Activated T-cell treated with anti-CD3 and anti-CD28 coated beads, Interleukin-2, amount 50 U/mL, for 1 hour (primary cell): ENCODE measurements at regions not wholly inside any gene's neighbourhood (a gene's known extent, or its start where the extent isn't known, plus 50 kb on each side); places are given as distances from the start of the nearest gene placed in this dataset.

Experiments
- DNase-seq: peaks from one replicate; pipeline ENCODE4 v3.0.0-alpha.2; 2020

DNA sequence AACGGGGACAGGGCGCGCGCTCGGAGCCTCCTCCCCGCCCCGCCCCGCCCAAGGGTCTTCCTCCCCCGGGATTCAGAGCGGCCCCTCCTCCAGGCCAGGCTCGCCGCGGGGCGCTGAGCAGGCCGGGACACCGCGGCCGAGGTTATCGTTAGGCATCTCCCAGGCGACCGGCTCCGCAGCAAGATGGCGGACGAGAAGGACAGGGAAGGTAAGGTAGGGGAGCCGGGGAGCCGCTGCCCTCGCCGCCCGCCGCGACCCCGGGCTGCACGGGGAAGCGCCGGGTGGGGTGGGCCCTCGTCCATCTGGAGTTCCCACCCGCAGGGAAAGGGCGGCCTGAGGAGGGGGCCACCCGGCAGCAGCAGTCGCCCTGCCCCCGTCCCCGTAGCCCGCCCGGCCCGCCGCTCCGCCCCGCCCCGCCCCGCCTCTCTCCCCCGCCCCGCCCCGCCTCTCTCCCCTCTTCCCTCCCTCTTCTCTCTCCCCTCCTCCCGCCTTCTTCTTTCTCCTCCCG lies 105.9 kb upstream of the HNRNPU start:
- DNase-seq = peak; percentile 82

- DNase-seq = peak; percentile 75
These were observed 105.3 kb upstream of the HNRNPU start for GRCh38 chr1:244969355-244970235.

- no peak for DNase-seq
These were observed 104.5 kb upstream of the HNRNPU start for GRCh38 chr1:244968881-244969280.

DNA sequence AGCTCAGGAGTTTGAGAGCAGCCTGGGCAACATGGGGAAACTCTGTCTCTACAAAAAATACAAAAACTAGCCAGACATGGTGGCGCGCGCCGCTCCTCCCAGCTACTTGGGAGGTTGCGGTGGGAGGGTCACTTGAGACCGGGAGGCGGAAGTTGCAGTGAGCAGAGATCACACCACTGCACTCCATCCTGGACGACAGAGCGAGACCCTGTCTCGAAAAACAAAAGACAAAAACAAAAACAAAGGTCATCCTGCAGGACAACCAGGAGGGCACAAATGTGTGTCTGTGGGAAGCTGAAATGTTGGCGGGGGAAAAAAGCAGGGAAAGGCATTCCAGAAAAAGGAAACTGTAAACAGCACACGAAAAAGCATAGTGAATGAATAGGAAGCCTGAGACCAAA lies 104.1 kb upstream of the HNRNPU start:
- DNase-seq = no peak

- DNase-seq = no peak
These were observed 102.8 kb upstream of the HNRNPU start for GRCh38 chr1:244967159-244967558.

DNA sequence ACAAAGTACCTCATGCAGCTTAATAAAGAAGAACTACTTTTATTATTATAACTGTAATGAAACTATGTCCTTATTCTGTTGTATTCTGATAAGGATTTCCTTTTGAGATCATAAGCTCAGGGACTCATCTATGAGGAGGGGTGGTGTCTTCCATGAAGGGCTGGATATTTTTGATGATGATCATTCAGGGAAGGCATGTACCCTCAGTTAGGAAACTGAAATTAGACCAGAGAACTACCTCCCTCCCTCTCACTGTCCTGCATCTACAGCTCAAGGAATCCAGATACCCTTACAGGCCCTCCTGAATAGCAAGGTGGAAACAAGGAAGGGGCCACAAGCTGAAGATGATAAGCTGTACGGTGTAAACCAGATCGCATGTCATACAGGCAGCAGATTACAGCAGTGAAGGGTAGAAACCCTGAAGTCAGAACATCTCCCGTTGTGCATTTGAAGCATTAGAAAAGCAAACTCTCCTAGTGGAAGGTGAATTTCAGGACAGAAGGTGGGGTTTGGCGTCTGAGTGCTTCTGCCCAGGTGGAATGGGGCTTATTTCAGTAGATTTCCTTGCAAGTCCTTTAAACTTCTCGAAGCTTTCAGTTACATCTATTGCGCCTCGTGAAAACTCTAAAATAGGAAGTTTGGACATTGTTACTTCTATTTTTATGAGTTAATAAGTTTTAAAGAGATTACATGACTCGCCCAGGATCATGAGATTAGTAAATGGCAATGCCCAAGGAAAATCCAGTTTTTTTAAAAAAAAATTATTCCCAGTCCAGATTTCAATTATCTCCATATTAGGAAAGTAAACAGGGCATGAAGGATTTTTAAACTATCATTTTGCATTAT lies 101.1 kb upstream of the HNRNPU start:
- no peak for DNase-seq

DNA sequence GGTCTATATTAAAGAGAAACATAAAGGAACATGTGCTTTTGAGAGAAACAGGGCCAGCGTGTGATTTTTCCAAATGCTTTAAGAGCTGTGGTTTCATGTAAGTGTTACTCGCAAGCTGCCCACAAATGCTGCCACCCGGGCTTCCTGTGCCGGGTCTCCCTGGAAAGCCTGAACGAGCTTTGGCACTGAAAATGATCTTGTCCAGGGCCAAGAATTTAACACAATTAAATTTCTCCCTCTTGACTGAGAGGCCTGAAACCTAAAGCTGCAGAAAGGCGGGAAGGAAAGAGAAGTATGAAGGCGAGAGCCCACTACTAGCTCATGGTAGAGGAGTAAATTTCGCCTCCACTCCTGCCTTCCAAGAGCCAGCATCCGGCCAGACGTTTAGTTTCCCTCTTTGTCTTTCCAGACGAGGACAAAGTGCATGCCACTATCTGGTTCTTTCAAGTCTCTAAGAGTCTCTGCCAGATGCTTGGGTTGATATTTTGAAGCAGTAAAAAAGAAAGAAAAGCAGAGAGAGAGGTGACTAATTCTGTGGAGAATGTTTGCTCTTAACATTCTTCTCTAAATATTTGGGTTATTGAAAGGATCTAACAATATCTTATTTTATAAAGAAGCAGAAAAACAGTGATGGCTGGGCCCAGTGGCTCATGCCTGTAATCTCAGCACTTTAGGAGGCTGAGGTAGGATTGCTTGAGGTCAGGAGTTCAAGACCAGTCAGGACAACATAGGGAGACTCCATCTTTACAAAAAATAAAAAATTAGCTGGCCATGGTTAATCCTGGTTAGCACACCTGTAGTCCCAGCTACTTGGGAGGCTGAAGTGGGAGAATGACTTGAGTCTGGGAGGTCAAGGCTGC lies 100.0 kb upstream of the HNRNPU start:
- DNase-seq = no peak

DNA sequence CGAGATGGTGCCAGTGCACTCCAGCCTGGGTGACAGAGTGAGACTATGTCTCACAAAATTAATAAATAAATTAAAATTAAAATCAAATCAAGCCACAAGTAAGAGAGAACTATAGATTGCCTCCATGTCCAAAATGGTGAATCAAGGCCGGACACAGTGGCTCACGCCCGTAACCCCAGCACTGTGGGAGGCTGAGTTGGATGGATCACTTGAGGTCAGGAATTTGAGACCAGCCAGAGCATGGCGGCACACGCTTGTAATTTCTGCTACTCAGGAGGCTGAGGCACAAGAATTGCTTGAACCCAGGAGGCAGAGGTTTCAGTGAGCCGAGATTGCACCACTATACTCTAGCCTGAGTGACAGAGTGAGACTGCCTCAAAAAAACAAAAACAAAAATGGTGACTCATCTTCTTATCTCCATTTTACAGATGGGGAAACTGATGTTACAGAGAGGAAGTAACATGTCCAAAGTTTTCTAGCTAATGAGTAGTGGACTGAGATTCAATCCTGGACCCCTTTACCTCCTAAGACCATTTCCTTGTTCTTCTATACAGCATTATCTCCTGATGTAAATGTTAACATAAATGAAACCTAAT lies 99.0 kb upstream of the HNRNPU start:
- no peak for DNase-seq

DNA sequence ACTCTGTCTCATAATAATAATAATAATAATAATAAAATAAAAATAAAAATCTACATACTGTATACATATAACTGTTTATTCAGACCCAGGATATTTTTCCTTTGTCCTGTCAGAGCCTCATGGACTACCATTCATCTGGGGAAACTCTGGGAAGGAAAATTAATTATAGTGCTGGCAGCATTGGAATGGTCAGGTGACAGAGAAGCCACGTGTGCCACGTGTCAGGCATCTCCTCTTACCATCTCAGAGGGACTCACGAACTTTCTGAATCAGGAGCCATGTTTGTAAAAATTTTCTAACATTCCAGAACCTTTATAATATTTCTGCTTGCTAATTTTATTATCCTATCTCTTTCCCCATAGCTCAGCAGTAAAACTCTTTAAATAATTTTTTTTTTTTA lies 97.8 kb upstream of the HNRNPU start:
- DNase-seq = no peak

DNA sequence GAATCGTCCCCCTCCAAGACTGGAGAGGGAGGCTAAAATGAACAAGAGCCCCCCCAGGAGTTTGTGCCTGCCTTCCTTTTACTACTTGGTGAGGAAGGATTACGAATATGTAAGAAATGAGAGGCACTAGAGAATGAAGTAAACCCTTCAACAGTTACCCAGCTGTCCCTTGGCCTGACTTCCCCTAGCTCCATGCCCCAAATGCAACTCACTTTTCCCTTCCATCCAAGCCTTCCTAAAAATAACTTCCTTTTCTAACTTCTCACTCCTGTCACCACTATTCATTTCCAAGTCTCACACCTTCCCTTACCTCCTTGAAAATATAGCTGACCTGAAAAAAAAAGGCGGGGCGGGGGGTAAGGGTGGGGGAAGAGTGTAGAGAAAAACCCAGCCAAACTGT lies 96.6 kb upstream of the HNRNPU start:
- DNase-seq = no peak

DNA sequence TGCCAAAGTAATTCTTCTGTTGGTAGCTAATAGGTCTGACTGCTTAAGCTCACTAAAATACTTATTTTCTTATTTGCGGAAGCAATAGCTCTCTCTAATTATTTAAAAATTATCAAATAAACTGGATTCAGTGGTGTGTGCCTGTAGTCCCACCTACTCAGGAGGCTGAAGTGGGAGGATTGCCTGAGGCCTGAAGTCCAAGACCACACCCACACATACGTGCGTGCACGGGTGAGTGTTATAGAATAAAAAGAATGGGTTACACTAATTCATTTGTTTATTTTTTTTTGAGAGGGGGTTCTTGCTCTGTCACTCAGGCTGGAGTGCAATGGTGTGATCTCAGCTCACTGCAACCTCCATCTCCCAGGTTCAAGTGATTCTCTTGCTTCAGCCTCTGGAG lies 94.2 kb upstream of the HNRNPU start:
- no peak for DNase-seq

DNA sequence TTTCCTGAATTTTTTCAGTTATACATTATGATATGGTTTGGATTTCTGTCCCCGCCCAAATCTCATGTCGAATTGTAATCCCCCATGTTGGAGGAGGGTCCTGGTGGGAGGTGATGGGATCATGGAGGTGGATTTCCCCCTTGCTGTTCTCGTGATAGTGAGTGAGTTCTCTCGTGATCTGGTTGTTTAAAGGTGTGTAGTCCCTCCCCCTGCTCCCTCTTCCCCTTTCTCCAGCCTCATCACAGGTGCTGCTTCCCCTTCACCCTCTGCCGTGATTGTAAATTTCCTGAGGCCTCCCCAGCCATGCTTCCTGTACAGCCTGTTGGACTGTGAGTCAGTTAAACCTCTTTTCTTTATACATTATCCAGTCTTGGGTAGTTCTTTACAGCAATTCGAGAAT lies 93.2 kb upstream of the HNRNPU start:
- DNase-seq = no peak

- DNase-seq = no peak
These were observed 92.8 kb upstream of the HNRNPU start for GRCh38 chr1:244957122-244957521.

DNA sequence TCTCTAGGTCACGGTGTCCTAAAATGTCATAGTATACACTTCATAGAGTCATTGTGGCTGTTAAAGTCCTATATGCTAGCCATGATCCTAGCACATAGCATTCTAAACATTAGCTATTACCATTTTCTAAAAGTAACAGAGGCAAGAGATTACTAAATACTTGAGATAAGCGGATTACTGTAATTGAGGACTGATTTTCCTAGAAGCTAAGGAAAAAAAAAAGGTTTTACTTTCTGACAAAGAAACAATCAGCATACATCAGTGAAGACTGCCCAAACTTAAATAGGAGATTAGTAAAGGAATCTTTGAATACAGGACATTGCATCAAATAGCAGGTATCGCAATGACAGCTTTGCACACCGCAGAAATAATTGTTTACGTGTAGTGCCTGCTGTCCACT lies 91.3 kb upstream of the HNRNPU start:
- DNase-seq = no peak

GRCh38 chr1:244954359-244954758 lies 90.0 kb upstream of the HNRNPU start:
- DNase-seq = no peak

- no peak for DNase-seq
These were observed 89.6 kb upstream of the HNRNPU start for GRCh38 chr1:244953901-244954300.

DNA sequence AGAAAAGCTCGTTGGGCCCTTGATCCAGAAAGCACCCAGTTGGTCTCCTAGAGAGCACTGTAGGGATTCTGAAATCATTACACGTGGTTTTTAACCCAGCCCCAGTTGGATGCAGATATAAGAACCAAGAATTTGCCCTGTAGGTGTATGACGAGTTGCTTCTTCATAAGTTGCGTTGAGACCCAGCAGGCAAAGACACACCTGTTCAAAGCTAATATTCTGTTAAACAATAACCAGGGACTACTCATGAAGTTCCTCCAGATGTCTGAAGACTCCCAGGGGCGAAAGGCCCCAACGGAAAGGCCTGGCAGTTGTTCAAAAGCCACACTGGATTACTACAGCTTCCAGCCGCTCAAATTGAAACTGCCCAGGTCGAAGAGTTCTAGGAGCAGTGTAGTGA lies 88.6 kb upstream of the HNRNPU start:
- no peak for DNase-seq

DNA sequence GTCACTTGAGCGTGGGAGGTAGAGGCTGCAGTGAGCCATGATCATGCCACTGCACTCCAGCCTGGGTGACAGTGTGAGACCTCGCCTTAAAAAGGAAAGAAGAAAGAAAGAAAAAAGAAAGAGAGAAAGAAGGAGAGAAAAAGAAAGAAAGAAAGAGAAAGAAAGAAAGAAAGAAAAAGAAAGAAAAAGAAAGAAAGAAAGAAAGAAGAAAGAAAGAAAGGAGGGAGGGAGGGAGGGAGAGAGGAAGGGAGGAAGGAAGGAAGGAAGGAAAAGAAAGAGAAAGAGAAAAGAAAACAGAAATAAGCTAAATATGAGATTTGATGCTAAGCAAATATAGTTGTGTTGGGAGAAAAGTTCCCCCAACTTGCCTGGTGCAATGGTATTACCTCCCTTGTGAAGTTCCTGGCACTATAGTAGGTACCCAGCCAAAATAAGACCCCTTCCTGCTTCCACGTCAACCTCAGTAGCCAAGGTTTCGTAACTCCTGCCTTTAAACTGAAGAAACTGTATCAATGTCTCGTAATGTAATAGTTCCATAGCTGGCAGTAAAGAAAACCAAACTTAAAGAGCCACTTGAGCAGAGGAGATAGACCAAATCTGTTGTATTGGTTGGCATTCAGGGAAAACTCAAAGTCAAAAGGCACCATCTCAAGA lies 88.1 kb upstream of the HNRNPU start:
- DNase-seq = no peak

DNA sequence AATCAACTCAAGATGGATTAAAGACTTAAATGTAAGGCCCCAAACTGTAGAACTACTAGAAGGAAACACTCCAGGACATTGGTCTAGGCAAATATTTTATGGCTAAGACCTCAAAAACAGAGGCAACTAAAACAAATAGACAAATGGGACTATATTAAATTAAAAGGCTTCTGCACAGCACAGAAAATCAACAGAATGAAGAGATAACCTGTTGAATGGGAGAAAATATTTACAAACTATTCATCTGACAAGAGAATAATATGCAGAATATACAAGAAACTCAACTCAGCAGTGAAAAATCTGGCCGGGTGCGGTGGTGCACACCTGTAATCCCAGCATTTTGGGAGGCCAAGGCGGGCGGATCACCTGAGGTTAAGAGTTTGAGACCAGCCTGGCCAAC lies 84.1 kb upstream of the HNRNPU start:
- no peak for DNase-seq

DNA sequence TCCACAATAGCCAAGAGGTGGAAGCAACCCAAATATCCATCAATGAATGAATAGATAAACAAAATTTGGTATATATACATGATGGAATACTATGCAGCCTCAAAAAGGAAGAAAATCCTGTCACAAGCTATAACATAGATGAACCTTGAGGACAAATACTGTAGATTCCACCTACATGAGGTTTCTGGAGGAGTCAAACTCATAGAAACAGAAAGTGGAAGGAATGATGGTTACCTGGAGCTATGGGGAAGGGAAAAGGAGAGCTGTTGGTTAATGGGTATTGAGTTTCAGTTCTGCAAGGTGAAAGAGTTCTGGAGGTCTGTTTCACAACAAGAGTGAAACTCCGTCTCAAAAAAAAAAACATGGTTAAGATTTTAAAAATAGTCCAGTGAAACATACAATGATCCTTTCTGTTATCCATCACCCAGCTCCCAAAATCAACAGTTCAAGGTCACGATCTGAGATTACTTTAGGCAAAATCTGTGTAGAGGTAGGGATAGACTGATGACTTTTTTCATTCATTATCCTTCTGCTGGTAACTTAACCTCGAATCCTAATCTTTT lies 80.8 kb upstream of the HNRNPU start:
- DNase-seq = no peak

GRCh38 chr1:244941121-244941520 lies 76.8 kb upstream of the HNRNPU start:
- DNase-seq = no peak

GRCh38 chr1:244937099-244937498 lies 72.8 kb upstream of the HNRNPU start:
- no peak for DNase-seq
